Sigmoid colon (tissue), 3 donors: ENCODE measurements at regions not wholly inside any gene's neighbourhood (a gene's known extent, or its start where the extent isn't known, plus 50 kb on each side); places are given as distances from the start of the nearest gene placed in this dataset.

Experiments
- POLR2A ChIP-seq, 2 donors: fragments of 450-650 bp; IDR thresholded peaks; one replicate each; pipeline ENCODE4 v1.6.1; 2016; ENCODE audit warnings: antibody characterized with exemption in 2 of 2, mild to moderate bottlenecking in 2 of 2, moderate library complexity in 2 of 2
- TF ChIP-seq, protein P1 (sequence below), 4 experiments: fragments of 450-650 bp in 3 of 4; fragments of 200-600 bp in 1 of 4; IDR thresholded peaks; one replicate each; pipeline ENCODE4 v1.5.1; 2016 to 2019; ENCODE audit warnings: antibody characterized with exemption in 4 of 4, mild to moderate bottlenecking in 3 of 4, moderate library complexity in 2 of 4

DNA sequence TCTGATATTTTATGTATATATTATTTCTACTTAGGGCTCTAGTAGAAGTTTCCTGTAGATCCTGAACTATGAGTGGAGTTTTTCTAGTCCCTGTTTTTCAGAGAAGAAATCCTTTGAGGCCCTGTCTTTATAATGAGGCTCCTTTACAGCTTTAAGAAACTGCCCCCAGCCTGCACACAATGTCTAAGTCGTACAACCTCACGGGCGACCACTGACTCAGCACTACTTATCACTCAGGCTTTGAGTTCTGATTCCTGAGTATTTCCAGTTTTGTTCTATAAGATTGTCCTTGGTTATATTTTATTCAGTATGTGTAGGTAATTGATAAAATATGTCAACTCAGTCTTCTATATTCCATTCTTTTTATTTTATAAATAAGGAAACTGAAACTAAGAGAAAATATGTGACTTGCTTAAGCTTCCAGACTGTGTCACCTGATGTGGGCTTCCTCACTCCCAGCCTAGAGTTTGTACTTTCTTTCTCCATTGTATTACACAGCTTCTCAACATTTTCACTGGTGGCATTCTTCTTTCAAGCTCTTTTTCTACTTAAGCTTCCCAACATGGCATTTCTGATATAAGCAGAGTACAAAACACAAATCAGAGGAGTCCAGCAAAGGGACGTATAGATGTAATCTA is 167.0 kb downstream of the TBX18 start:
- TF ChIP-seq, protein P1, sequence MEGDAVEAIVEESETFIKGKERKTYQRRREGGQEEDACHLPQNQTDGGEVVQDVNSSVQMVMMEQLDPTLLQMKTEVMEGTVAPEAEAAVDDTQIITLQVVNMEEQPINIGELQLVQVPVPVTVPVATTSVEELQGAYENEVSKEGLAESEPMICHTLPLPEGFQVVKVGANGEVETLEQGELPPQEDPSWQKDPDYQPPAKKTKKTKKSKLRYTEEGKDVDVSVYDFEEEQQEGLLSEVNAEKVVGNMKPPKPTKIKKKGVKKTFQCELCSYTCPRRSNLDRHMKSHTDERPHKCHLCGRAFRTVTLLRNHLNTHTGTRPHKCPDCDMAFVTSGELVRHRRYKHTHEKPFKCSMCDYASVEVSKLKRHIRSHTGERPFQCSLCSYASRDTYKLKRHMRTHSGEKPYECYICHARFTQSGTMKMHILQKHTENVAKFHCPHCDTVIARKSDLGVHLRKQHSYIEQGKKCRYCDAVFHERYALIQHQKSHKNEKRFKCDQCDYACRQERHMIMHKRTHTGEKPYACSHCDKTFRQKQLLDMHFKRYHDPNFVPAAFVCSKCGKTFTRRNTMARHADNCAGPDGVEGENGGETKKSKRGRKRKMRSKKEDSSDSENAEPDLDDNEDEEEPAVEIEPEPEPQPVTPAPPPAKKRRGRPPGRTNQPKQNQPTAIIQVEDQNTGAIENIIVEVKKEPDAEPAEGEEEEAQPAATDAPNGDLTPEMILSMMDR (IDR thresholded peaks at IDR 0.05) = no peak
- TF ChIP-seq POLR2A (IDR thresholded peaks at IDR 0.05) = no peak
